Non-pigmented ciliary epithelial cell (primary cell): ENCODE measurements at regions not wholly inside any gene's neighbourhood (a gene's known extent, or its start where the extent isn't known, plus 50 kb on each side); places are given as distances from the start of the nearest gene placed in this dataset.

ENCODE experiments used
- DNase-seq: peaks from one replicate; pipeline ENCODE4 v3.0.0-alpha.2; 2010; ENCODE audit warnings: low read depth

- no peak for DNase-seq
These were observed 143.6 kb upstream of the HNRNPA3 start for GRCh38 chr2:177068967-177069366.

DNA sequence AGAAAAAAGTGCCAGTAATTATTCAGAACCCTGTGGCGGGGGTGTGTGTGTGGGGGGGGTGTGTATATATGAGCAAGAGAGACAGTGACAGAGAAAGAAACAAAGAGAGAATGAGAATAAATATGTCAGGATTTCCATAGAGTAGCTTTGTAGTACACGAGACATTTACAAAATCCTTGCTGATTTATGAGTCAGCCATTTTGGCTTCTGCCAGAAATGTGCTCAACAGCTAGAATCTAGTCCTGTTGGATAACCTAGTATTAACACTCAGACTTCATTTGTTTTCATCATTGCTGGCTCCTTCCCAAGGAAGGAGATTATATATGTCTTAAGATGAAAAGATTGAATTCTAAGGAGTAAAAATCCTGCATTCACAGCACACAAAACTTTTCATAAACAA is 140.5 kb upstream of the HNRNPA3 start:
- DNase-seq: no peak

- DNase-seq: no peak
These were observed 139.0 kb upstream of the HNRNPA3 start for GRCh38 chr2:177073611-177074010.

DNA sequence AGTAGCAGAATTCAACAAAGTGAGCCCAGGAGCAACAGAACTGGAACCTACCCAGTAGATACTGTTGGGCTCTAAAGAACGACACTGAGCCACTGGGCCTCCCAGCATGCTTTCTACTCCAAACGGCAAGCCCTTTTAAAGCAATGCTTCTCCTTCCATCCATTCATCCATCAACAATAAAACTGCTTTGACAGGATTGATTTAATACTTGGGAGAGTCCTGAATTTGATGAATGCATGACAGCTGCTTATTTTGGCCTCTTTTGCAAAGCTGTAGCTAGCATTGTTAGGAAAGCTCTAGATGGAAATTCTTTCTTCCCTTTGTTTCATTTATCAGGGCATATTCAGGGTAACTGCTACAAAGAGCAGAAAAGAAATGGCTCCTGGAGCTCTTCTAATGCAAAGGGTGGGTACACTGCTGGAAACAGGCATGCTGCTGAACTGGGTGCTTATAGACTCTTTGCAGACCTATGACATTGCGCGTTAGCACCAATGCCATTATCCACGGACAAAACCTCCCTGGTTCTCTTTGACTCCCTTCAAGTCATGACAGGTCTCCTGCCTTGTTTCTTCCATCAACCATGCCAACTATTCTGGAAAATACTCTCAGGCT is 138.4 kb upstream of the HNRNPA3 start:
- DNase-seq: no peak

DNA sequence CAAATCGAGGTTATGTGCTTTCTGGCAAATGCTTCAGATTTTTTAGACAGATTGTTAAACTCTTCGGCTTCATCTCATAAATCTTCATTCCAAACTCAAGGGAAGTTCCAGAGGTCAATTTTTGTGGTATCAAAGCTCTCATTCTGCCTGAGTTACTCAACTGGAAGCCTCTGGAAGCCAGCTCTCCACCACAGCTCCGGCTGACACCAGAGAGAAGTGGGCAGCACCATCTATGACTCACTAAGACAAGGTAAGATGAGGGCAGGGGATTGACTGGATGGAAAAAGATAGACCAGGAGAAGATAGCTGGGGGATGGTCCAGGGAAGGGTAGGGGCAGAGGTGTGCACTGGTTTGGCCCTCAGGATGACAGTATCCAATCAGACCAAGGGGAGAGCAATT is 137.3 kb upstream of the HNRNPA3 start:
- DNase-seq: no peak

DNA sequence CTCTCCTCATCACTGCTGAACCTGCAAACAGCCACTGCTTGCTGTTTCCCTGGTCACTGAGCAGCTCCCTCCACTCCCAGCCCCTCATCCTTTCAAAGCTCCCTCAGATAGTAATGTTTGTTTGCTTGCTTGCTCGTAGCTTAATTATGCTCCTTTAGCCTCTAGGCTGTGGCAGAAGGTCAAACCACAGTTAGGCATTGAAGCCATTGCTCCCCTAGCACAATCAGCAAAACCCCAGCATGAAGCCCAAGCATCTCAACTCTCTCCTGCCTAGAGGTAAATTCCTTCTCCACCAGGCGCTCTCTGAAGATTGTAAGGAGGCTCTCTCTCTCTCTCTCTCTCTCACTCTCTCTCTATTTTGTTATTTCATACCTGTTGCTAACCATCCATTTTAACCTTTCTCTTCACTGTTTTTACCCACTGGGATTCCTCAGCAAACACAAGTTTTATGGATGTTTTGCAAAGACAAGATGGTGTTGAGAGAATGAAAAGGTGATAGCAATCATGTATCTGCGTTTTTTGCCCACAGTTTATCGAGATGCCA is 135.9 kb upstream of the HNRNPA3 start:
- DNase-seq: no peak

DNA sequence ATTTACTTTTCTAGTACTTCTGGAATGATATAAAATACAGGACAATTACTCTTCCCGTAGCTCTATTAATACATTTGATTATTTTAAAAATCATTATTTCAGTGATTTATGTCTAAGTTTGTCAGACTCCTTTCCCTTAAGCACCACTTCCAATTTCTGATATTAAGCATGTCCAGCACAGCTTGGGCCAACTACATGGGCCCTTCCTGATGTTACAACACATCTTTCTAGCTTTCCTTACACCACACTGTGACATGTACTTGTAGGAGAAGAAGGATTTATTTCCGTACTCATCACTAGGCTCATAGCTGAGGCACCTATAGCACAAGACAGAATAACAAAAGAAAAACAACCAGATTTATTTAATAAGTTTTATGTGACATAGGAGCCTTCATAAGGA is 134.8 kb upstream of the HNRNPA3 start:
- DNase-seq: no peak

DNA sequence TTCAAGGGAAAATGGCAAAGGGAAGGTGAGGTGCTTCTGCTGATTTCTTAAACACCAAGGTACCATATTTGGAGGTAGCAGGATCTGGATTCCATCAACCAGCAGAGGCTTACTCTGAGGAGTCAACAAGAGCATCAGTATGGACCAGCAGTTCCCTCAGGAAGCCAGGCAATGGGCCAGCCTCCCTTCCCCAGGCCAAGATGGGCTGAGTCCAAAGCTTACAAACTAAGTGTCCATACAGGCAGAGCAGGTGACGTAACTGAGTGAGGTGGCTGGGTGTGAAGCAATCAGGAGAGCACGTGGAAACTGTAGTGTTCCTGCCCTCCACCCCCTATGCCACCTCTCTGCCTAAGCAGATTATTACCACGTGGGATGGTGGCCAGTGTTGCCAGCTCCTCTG is 134.2 kb upstream of the HNRNPA3 start:
- DNase-seq: no peak

DNA sequence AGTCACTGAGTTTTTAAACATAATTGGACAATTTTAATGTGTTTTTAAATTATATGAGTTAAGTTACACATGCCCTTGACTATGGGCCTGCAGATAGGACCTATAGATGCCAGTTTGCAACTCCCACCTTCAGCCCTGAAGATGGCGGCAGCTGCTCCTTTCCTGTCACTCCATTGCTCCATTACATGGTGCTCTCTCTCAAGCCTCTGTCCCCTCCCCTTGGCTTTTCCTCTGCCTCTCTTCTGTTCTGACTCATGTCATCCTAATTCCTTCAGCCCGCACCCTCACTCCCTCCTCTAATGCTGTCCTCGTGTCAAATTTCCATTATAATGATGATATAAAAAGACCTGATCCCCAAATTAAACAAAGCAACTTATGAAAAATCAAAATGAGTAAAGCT is 133.7 kb upstream of the HNRNPA3 start:
- no peak for DNase-seq

DNA sequence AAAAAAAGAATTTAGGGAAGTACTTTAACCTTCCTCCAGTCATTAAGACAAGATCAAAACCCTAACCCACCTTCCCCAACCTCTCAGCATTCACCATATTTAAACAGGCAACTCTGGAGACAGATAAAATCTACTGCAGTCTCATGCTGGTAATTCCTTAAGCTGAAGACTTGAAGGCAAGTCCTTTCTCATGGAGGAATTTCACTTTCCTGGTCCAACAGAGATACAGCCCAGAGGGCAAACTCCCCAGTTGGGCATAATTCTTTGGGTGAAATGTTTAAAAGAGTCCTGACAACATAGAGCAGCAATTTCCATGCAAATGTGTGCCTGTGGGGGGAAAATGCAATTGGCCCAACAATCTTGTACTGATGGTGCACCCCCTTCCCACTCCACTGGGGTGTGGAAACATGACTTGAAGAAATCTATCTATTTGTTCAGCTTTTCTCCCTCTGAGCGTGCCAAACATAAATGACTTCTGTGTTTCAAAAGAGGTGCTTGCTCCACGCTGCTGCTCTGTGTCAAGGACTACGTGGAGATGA is 131.8 kb upstream of the HNRNPA3 start:
- DNase-seq: no peak

GRCh38 chr2:177084607-177085006 is 128.0 kb upstream of the HNRNPA3 start:
- no peak for DNase-seq

- no peak for DNase-seq
These were observed 124.1 kb upstream of the HNRNPA3 start for GRCh38 chr2:177088529-177088928.

GRCh38 chr2:177090967-177091366 is 121.6 kb upstream of the HNRNPA3 start:
- no peak for DNase-seq

GRCh38 chr2:177093371-177093770 is 119.2 kb upstream of the HNRNPA3 start:
- DNase-seq: no peak

- DNase-seq: no peak
These were observed 114.5 kb upstream of the HNRNPA3 start for GRCh38 chr2:177098001-177098613.

GRCh38 chr2:177101930-177102329 is 110.7 kb upstream of the HNRNPA3 start:
- DNase-seq: no peak

GRCh38 chr2:177106212-177106611 is 106.4 kb upstream of the HNRNPA3 start:
- DNase-seq: no peak

DNA sequence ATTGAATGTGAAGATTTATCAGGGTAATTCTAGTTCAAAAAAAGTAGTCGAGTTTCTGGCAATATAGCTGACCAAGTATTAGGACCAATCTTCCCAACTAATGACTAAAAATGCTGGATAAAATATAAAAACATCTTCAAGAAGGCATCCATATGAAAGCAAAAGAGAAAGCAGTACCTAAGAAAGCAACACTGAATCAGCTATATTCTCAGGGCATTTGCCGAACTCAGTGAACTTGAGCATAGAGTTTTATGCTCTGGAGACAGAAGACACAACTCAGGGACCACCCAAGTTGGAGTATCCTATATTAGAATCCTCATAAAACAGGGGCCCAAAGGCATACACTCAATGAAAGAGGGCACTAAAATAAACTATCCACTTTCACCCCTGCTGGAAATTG is 103.7 kb upstream of the HNRNPA3 start:
- DNase-seq: no peak

- DNase-seq: no peak
These were observed 97.9 kb upstream of the HNRNPA3 start for GRCh38 chr2:177114712-177115111.

DNA sequence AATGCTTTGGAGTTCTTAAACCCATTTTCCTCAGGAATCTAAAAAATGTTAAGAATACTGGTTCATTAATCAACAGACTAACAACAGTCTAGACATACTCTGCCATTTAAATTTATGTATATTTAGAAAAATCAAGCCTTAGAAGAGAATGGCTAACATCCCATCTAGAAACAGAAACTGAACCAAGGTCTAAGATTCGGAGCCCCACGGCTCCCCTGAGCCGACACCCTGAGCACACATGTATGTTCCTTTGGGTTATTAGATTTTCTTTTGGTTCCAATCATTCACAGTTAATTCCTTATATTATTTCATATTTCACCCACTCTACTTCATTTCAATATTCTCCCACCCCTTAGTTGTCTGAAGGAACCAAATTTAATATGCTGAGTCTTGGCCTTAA is 94.8 kb upstream of the HNRNPA3 start:
- DNase-seq: no peak

DNA sequence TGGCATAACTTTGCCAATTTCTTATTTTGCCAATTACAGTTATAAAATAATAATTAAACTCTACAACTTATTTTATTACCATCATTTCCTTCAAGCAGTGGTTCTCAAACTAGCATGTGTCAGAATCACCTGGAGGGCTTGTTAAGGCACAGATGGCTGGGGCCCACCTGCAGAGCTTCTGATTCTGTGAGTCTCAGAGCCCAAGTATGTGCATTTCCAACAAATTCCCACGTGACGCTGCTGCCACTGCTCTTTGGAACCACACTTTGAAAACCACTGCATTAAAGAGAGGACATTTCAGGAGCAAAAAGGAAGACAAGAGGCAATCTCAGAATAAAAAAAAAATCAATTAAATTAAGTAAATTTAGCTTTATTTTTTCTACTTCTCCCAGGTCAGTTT is 94.0 kb upstream of the HNRNPA3 start:
- no peak for DNase-seq

DNA sequence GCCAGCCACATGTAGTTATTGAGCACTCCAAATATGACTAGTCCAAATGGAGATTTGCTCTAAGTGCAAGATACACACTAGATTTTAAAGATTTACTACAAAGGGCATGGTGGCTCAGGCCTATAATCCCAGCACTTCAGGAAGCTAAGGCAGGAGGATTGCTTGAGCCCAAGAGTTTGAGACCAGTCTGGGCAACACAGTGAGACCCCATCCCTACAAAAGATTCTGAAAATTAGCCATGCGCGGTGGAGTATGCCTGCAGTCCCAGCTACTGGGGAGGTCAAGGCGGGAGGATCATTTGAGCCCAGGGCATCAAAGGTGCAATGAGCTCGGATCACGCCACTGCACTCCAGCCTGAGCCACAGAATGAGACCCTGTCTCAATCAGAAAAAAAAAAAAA is 93.5 kb upstream of the HNRNPA3 start:
- no peak for DNase-seq

DNA sequence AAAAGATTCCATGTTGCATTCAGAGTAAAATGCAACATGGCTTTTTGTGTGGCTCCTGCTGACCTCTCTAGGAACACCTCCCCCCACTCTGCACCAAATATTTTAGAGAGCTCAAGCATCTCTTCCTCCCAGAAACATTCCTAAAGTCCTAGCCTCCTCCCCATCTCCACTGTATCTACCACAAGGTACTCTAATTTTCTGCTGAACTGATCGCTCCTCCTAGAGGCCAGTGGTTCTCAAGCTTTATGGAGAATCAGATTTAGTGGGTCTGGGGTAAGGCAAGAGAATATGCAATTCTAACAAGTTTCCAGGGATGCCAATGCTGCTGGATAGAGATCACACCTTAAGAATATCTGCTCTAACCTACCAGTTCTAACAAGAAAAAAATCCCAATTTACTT is 89.5 kb upstream of the HNRNPA3 start:
- no peak for DNase-seq

DNA sequence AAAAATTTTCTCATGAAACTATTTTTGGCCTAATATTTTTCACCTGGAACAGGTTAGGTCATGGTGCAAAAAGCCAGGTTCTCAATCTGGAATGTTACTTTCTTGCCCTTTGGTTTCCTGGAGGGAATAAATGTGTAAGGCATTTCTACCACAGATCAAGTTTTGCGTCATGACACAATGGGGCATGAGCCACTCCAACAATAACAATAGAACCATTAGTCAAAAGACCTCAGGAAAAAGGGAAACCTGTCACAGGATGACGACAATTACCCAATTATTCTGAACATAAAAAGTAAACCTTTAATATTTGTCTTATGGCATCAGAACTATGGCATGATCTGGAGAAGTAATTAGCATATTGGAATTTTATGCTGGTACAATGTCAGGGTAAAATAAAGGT is 88.2 kb upstream of the HNRNPA3 start:
- no peak for DNase-seq
